Activated T-helper 17 cell treated with anti-CD3 and anti-CD28 coated beads, Interleukin-2, amount 50 U/mL, for 72 hours (primary cell): ENCODE measurements at regions not wholly inside any gene's neighbourhood (a gene's known extent, or its start where the extent isn't known, plus 50 kb on each side); places are given as distances from the start of the nearest gene placed in this dataset.

ENCODE experiments used
- ATAC-seq: fragments of 150-1000 bp; cut with Tn5 transposase; replicated peaks from 2 replicates; pipeline ENCODE4 v1.10.0; 2021; ENCODE audit warnings: mild to moderate bottlenecking, moderate library complexity
- H3K27ac Mint-ChIP-seq: one replicate; pipeline ENCODE4 v1.8.0; 2022; ENCODE audit warnings: mixed read lengths
- H3K27me3 Mint-ChIP-seq: one replicate; pipeline ENCODE4 v1.8.0; 2022; ENCODE audit warnings: mixed read lengths
- H3K36me3 Mint-ChIP-seq: one replicate; pipeline ENCODE4 v1.8.0; 2022; ENCODE audit warnings: low read depth, mild to moderate bottlenecking, mixed read lengths
- H3K4me1 Mint-ChIP-seq: one replicate; pipeline ENCODE4 v1.8.0; 2022; ENCODE audit warnings: mixed read lengths
- H3K4me3 Mint-ChIP-seq: one replicate; pipeline ENCODE4 v1.8.0; 2022; ENCODE audit warnings: mild to moderate bottlenecking, mixed read lengths
- H3K9me3 Mint-ChIP-seq: one replicate; pipeline ENCODE4 v1.8.0; 2022; ENCODE audit warnings: mixed read lengths

DNA sequence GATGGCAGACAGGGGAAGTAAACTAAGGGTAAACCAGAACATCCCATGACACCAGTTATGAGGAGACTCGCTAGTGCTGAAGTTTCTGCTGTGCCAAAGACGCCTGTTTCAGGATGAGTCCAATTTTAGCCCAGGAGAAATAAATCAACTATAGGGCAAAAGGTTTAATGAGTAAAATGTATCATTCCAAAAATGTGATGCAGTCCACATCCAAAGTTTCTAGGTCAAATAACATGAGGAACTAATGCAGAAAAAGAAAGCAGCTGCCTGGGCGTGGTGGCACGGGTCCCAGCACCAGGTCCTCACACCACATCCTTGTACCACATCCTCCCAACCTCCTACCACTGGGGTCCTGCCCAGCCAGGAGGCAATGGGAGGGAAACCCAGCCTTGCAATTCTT, 126.9 kb upstream of the CTAGE1 start:
- H3K27ac Mint-ChIP-seq, result no peak overlapping the region
- H3K27me3 Mint-ChIP-seq, result no peaks in the 10 kb centered on the region
- ATAC-seq, result no peak
- H3K9me3 Mint-ChIP-seq, result peaks cover 8% of the 10 kb centered on the region
- H3K4me1 Mint-ChIP-seq, result no peaks in the 10 kb centered on the region
- H3K4me3 Mint-ChIP-seq, result no peak overlapping the region
- no peaks in the 10 kb centered on the region for H3K36me3 Mint-ChIP-seq

GRCh38 chr18:22545066-22545760, 127.5 kb upstream of the CTAGE1 start:
- Mint-ChIP-seq H3K27ac (no peak overlapping the region), H3K4me3 (no peak overlapping the region), H3K9me3 (peaks cover 8% of the 10 kb centered on the region), H3K36me3 (no peaks in the 10 kb centered on the region), H3K27me3 (no peaks in the 10 kb centered on the region), H3K4me1 (no peaks in the 10 kb centered on the region)
- no peak for ATAC-seq

GRCh38 chr18:22546905-22547570, 129.3 kb upstream of the CTAGE1 start:
- no peaks in the 10 kb centered on the region for H3K27me3 Mint-ChIP-seq
- H3K9me3 Mint-ChIP-seq, result peaks cover 4% of the 10 kb centered on the region
- H3K27ac Mint-ChIP-seq, result no peak overlapping the region
- H3K4me1 Mint-ChIP-seq, result no peaks in the 10 kb centered on the region
- H3K4me3 Mint-ChIP-seq, result no peak overlapping the region
- H3K36me3 Mint-ChIP-seq, result no peaks in the 10 kb centered on the region
- ATAC-seq, result no peak

- no peak for ATAC-seq
- no peak overlapping the region for H3K4me3 Mint-ChIP-seq
- H3K36me3 Mint-ChIP-seq, result no peaks in the 10 kb centered on the region
- no peaks in the 10 kb centered on the region for H3K4me1 Mint-ChIP-seq
- no peaks in the 10 kb centered on the region for H3K27me3 Mint-ChIP-seq
- no peak overlapping the region for H3K27ac Mint-ChIP-seq
- H3K9me3 Mint-ChIP-seq, result peaks cover 4% of the 10 kb centered on the region
Observed at GRCh38 chr18:22547807-22548561, 130.3 kb upstream of the CTAGE1 start.

DNA sequence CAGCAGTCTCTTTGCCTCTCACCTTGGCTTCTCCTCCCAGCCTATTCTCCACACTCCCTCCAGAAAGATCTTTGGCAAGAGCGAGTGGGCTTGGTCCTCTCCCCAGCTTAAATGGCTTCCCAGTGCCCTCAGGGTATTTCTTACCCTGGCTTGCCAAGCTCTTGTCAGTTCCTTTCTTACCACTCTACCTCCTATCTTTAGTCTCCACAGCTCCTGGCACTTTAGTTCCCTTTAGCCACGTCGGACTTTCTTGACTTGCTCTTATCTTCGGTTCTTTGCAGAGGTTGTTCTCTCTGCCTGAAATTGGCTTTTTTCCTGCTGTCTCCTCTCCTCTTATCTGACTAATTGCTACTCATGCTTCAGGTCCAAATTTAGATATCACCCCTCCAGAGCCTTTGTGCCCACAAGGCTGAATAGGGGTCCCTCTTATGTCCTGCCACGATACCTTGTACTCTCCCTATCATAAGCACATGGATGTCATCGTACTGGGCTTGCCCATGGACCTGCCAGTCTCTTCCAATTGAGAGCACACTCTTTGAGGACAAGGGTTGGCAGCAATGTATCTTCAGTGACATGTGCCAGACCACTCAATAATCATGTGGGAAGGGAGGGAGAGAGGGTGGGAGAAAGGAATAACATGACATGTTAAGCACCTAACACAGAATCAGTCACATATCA, 131.7 kb upstream of the CTAGE1 start:
- Mint-ChIP-seq H3K27me3 (no peaks in the 10 kb centered on the region), H3K4me3 (no peak overlapping the region), H3K9me3 (peaks cover 4% of the 10 kb centered on the region), H3K27ac (no peak overlapping the region), H3K4me1 (no peaks in the 10 kb centered on the region), H3K36me3 (no peaks in the 10 kb centered on the region)
- no peak for ATAC-seq

- no peak overlapping the region for H3K4me3 Mint-ChIP-seq
- no peak overlapping the region for H3K27ac Mint-ChIP-seq
- H3K4me1 Mint-ChIP-seq, result no peaks in the 10 kb centered on the region
- H3K36me3 Mint-ChIP-seq, result no peaks in the 10 kb centered on the region
- H3K9me3 Mint-ChIP-seq, result peaks cover under 1% of the 10 kb centered on the region
- no peak for ATAC-seq
- no peaks in the 10 kb centered on the region for H3K27me3 Mint-ChIP-seq
Observed at GRCh38 chr18:22550366-22550765, 132.7 kb upstream of the CTAGE1 start.

GRCh38 chr18:22550861-22551260, 133.1 kb upstream of the CTAGE1 start:
- no peak for ATAC-seq
- H3K4me3 Mint-ChIP-seq, result no peak overlapping the region
- H3K4me1 Mint-ChIP-seq, result no peaks in the 10 kb centered on the region
- H3K36me3 Mint-ChIP-seq, result no peaks in the 10 kb centered on the region
- H3K27me3 Mint-ChIP-seq, result no peaks in the 10 kb centered on the region
- no peak overlapping the region for H3K27ac Mint-ChIP-seq
- no peaks in the 10 kb centered on the region for H3K9me3 Mint-ChIP-seq

DNA sequence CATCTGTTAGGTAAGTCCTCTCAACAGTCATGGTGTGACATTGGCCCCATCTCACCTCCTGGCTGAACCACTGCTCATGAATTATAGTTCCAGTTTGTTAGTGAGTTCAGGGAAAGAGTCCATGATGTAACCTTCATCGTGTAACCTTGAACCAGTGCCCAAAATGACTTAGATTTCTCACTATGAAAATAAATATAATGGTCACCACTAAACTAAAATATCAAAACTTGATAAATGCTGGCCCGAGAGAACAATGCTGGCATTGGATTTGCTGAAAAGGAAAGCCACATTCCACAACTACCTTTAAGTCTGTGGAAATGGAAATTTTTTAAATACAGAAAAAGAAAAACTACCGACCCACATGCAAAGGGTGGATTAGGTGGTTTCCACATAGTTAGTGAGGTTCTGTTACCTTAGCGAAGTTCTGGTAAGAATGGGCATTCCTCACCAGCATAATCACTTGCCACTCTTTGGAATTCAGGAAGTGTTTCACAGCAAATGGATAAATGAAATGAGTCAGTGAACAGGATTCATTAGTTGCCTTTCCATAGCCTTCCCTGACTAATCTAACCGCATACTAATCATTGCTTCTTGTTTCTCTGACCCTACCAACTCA, 133.9 kb upstream of the CTAGE1 start:
- Mint-ChIP-seq H3K9me3 (no peaks in the 10 kb centered on the region), H3K27ac (no peak overlapping the region), H3K27me3 (peaks cover 3% of the 10 kb centered on the region), H3K4me1 (no peaks in the 10 kb centered on the region), H3K36me3 (no peaks in the 10 kb centered on the region), H3K4me3 (no peak overlapping the region)
- no peak for ATAC-seq

DNA sequence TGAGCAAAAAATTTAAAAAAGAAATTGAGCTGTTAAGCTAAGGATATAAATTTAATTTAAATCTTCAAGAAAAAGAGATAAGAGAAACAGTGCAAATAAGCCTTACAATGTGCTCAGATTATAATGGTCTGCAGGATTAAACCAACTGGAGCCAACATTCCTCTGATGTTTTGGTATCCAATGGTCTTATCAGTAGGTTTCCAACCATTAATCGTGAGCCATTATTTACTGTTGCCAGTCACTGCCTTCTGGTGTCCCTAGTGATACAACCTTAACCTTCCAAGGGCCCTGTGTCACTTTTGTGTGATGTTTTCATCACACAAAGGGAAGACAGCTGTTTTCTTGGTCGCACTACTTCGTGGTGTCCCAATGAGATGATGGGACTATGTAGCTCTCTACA, 134.5 kb upstream of the CTAGE1 start:
- Mint-ChIP-seq H3K36me3 (no peaks in the 10 kb centered on the region), H3K27ac (no peak overlapping the region), H3K4me1 (no peaks in the 10 kb centered on the region), H3K27me3 (peaks cover 9% of the 10 kb centered on the region), H3K4me3 (no peak overlapping the region), H3K9me3 (no peaks in the 10 kb centered on the region)
- ATAC-seq, result no peak

DNA sequence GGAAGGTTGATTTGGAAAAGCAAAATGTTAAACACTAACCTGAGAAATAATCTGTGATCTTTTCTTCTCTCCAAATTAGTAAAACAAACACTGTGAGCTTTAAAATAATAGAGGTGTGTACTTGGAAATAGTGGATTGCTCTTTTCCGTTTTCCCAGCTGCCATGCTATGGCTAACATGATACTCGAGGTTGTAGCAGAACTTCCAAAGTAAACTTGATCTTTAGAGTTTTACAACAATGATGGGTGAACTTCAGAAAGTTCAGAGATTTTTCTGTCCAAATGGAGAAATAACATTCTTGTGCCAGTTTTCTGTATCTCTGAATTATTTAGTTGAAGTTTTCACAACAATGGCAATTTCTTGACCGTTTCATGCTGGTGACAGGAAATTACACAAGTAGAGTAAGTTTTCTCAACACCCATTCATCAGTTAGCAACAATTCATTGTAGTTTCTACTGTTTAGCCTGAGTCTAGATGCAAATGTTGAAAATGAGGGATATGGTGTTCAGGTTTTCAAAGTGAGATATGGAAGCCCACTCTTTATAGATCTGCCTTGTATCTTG, 135.3 kb upstream of the CTAGE1 start:
- Mint-ChIP-seq H3K4me1 (no peaks in the 10 kb centered on the region), H3K9me3 (no peaks in the 10 kb centered on the region), H3K36me3 (no peaks in the 10 kb centered on the region), H3K27ac (no peak overlapping the region), H3K4me3 (no peak overlapping the region), H3K27me3 (peaks cover 17% of the 10 kb centered on the region)
- no peak for ATAC-seq

DNA sequence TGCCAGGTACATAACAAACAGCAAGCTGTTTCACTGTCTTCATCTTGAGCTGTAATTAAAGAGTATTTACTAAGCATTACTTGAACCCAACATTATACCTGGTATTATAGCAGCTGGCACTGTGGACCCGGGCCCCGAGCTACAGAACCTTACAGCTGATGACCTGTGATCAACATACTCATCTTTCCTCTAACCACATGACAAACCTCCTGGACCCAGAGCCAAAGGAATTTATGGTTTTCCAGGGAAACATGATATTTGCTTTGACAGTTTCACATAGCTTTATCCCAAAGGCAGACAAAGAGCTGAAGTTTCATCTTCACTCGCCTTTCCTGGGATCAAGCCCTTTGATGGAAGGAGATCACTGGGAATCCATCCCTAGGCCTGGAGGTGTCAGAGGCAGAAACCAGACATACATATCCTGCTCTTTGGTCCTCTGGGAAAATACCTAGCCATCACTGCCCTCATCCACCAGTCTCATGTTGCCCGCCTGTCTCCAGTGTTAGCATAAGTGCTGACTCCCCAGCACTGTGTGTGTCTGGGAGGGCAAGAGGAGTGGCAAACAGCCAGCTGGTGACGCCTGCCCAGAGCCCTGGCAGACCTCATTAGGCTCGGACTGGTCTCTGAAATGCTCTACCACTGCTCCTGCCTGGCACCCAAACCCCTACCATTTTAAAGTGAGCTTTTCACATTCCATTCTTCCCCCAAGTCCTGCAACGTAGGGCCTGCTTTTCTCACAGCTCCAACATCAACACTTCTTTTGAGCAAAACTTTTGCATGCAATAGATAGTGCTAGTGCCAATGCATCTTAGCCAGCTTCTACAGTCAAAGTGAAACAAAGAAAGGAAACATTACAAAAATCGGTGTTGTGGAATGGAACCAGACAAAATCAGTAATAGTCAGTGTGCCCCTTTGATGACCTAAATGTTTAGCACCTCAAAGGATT, 138.8 kb upstream of the CTAGE1 start:
- Mint-ChIP-seq H3K27me3 (peaks cover 32% of the 10 kb centered on the region), H3K4me3 (no peak overlapping the region), H3K36me3 (no peaks in the 10 kb centered on the region), H3K9me3 (no peaks in the 10 kb centered on the region), H3K4me1 (no peaks in the 10 kb centered on the region), H3K27ac (no peak overlapping the region)
- ATAC-seq, result no peak

DNA sequence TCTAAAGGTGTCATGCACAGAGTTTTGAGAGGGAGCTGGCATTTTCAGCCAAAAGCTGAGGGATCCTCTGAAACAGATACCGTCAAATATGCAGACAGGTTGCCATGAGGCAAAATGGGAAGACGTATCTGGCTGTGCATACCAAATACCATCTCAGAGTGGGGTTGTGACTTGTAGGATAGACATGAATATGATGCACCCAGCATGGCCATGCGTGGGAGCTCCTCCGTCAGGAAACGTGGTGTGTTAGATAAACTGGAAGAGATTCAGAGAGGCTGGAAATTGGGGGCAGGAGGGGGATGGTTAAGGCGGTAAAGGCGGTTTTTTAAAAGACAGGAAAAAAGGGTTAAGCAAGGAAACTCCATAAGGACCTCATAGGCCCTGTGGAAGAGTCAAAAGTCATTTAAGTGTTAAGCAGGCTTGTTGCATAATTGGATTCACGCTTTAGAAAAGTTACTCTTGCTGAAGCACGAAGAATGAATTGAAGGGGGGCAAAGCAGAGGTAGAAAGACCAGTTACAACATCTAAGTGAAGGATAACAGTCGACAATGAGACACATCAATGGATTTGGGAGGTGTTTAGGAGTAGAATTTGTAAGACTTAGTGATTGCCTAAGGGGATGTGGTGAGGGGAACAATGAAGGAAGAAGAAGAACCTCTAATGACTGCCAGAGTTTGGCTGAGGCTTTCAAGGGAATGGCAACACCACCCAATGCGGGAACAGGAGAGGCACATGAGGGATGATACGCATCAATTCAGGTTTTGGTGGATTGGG, 139.6 kb upstream of the CTAGE1 start:
- no peak for ATAC-seq
- Mint-ChIP-seq H3K36me3 (no peaks in the 10 kb centered on the region), H3K27ac (no peak overlapping the region), H3K27me3 (peaks cover 35% of the 10 kb centered on the region), H3K9me3 (no peaks in the 10 kb centered on the region), H3K4me1 (no peaks in the 10 kb centered on the region), H3K4me3 (no peak overlapping the region)

DNA sequence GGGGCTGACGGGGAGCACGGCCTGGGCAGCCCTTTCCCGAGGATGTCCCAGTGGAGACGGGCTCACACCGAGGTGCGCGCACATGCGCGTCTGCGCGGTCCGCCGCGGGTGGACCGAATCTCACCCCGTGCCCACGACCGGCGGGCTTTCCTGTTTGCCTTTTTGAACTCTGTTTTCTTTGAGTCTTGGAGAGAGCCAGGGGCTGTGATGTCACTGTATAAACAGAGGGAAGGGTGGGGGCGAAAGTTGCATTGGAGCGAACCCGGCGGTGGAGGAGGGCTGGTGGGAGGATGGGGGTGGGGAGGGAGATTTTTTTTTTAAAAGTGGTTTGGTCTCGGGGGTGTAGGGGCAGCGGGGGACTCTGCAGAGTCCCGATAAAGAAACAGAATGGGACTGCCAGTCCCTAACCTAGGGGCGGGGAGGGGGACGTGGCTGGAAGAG, 141.2 kb upstream of the CTAGE1 start:
- H3K9me3 Mint-ChIP-seq, result no peaks in the 10 kb centered on the region
- no peak for ATAC-seq
- H3K27me3 Mint-ChIP-seq, result peaks cover 45% of the 10 kb centered on the region
- H3K4me1 Mint-ChIP-seq, result no peaks in the 10 kb centered on the region
- H3K27ac Mint-ChIP-seq, result no peak overlapping the region
- no peak overlapping the region for H3K4me3 Mint-ChIP-seq
- no peaks in the 10 kb centered on the region for H3K36me3 Mint-ChIP-seq
